HG03571 (cell line): ENCODE measurements at regions not wholly inside any gene's neighbourhood (a gene's known extent, or its start where the extent isn't known, plus 50 kb on each side); places are given as distances from the start of the nearest gene placed in this dataset.
"Not testable (repeated sequence)": the region's sequence is repeated elsewhere in the genome, so short reads cannot be mapped to it uniquely, and the experiment has no call there.

ENCODE experiments used
- ATAC-seq: cut with Tn5 transposase; IDR thresholded peaks from one replicate; pipeline ENCODE4 v1.9.1; 2021; ENCODE audit not compliant: unreplicated experiment

DNA sequence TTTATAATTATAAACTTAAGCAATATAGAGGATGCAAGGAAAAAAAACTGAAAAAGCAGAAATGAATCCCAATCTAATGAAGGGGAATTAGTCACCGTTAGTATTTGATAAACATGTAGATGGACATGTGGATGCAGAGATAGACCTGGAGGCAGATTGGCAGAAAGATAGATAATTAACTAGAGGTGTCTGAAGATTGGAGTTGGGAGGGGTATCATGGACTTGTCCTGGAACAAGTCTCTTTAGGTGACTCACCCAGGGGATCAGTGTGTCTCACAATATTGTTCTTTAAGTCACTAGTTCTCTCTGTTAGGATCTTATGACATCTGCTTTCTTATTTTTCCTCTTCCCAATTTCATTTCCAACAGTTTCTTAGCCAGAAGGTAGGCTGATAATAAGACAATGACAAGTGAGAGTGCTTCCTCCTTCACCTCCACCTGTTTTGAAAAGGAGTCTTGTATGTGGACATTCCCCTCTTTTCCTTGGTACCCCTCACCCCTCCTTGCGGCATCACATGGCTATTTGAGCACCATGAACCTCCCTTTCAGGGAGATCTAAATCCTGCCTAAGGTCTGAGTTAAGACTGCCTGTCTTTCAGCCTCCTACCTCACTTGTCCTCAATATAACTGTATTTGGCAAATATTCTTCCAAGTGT lies 987.7 kb downstream of the TSN start:
- ATAC-seq: no peak

DNA sequence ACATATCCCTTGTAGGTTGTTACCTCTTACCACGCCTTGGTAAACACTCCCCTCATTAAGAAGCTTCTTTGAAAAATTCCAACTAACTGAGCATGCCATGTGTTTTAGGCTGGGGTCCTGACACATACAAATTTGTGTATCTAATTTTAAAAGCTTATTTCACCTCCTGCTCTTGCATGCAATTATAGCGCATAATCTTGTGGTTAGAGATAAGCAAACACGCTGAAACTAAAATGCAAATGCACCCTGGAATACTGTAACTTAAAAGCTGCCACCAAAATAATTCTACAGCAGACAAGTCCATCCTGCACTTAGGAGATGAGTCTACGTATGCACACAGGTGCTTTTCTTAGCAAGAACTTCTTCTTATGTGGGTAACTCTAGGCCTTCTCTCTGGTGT lies 990.2 kb downstream of the TSN start:
- no peak for ATAC-seq

DNA sequence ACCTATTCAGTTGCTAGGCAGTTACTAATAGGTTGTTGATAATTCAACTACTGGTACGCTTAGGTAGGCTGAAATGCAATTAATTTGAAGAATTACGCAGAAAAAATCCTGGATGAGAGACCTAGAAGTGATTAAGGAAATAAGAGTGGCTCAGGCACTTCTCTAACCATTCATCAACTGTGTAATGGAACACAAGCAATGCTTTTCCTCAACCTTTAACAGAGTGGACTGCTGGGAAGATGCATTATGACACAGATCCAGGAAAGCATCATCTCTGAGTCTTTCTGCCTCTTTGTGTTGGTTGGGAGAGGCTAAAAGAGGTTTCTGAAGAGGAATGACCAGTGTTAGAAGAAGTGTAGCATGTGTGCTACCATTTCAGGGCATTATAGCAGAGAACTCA lies 992.2 kb downstream of the TSN start:
- ATAC-seq: no peak

DNA sequence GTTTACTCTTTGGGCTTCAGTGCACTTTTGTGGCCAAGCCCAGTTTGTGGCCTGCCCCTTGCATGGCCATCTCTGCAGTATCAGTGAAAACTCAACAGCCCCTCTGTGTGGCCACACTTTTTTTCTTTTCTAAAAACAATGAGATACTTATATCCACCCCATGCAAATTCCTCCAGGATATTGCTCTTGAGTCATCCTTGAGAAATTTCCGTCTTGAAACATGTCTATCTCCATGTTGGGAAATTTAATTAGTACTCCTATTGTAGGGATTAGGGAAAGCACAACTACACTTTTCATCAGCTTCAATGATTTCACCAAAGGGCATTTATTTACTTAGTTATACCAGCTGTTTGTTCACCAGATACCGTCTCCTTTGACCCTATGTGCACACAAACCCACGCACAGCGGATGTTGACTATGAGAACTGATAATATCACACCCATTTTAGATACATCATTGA lies 993.1 kb downstream of the TSN start:
- ATAC-seq: no peak

DNA sequence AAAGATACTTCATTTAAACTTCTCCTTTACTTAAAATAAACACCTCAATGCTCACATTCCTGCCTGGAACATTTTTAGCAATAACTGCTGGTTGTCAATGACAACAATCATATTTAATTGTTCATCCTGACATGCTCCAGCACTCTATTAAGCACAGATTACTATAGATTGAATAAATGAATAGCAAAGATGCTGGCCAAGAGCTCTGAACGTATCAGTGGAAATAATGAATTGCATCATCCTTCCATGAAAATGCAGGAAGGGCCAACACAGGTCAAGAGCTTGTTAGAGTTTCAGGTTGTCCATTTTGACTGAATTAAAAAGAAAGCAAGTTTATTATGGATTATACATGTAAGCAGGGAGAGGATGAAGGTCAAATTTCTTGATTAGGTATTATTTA lies 994.0 kb downstream of the TSN start:
- no peak for ATAC-seq

DNA sequence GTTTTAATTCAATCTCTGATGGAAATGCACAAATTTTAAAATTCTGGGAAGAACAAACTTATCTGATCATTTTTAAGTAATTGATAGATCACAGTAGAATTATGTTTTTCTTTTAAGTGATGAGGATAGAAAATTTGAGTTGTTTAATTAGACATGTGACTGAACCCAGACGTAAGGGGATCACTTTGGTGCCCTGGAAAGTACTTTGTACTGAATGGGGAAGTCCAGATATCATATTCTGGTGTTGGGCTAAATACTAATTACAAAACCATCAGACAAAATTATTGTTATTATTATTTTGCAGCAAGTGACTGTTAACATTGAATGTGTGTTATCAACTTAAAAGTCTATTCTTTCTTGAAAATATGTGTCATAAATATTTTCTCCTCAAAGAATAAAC lies 994.6 kb downstream of the TSN start:
- no peak for ATAC-seq

DNA sequence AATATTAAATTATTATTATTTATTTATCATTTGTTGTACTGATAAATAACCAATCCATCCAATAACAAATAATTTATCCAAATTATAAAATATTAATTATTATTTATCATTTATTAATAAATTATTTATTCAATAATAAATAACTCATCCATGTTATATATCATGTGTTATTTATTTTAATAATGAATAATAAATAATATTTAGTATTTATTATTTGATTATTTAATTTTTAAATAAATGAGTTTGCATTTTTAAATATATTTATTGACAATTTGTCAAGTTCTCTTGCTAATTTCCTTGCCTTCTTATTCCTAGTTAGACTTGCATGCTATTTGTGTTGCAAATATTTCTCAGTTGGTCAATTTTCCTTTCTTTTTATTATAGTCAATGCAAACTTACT lies 995.4 kb downstream of the TSN start:
- ATAC-seq: no peak

DNA sequence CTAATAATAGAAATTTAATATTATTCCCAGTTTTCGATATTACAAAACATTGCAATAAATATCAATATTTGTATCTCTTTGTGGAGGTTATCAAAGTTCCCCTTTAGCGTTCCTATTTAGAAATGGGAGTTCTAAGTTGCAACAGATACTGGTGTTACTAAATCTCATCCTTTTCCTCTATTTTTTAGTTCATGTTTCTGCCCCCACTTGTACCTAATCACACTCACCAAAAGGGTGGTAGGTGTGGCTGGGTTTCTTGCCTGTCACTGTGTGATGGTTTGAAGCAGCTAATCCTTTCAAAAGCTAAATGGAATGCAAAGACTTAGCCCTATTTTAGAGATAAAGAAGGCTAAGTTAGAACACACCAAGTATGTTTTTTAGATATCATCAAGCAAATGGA lies 997.9 kb downstream of the TSN start:
- ATAC-seq: no peak

DNA sequence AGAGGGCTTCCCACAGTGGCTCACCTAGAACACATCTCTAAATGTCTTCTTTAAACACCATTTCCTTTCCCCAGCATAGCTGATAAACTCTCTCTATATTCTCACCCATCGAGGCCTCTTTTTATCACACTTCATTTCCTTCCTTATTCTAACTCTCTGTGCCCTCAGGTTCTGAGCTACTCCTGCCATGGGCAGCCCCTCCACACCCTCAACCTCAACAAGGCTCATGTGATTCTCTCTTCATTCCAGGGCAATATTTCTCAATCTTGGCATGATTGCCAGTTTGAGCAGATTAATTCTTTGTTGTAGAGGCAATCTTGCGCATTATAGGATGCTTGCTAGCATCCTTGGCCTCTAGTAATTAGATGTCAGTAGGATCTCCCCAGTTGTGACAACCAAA lies 999.1 kb downstream of the TSN start:
- no peak for ATAC-seq

DNA sequence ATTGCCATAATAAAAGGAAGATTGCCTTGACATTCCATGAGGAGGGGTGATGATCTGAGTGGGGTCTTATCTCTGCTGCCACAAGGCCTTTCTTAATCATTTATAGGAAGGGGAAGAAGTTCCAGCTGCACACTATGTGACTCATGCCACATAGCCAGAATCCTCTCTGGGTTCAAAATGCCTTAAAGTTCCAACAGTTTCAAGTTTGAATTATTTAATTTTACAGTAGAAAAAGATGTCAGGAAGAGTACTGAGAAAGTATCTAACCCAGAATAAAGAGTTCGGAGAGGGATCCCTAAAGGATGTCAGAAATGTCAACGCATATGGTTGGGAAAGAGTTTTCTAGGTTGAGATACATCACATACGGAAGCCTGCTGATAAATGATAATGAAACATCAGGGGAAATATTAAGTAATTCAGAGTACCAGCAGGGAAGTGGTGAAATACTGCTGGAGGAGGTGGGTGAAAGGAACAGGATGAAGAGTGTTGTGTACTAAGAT lies 999.9 kb downstream of the TSN start:
- no peak for ATAC-seq

DNA sequence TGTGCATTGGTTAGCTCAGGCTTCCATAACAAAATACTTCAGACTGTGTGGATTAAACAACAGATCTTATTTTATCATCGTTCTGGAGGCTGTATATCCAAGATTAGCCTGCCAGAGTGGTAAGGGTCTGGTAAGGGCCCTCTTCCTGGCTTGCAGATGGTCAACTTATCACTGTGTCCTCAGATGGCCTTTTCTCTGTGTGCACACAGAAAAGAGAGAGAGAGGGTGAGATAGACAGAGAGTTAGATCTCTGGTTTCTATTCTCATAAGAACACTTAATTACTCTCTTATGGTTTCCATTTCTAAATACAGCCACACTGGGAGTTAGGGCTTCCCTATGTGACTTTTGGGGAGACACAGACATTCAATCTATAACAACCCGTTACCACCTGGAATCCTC lies 1003.5 kb downstream of the TSN start:
- no peak for ATAC-seq

DNA sequence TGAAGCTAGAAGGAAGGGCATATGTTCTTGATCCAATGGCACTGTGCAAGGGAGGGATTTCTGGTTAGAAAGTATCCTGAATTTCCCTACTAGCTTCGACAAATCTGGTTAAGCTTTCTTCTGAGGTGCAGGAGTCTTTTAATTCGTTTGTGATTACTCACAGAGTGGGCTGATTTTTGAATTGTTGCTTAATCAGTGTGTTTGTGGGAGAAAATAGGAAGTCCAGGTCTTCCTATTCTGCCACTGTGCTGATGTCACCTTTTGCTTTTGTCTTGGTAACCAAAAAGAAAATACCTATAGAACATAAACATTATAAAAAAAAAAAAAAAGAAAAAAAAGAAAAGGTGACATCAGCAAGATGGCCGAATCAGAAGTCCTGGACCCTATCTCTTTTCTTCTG lies 1008.6 kb downstream of the TSN start:
- no peak for ATAC-seq

DNA sequence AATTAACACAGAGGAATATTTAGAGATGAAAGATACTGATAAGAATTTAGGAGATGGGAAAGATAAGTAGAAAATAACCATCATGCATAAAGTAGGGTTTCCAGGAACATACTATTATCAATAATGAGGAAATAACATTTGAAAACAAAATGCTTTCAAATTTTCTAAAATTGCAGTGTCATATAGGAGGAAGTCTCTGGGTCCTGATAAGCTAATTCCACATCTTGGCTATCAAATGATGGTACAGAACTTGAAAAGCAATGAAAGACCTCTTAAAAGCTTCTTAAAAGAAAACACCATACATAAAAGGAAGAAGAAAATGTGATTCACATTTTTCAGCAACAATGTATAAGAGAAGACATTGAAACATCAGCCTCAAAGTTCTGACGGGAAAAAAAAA lies 1024.8 kb downstream of the TSN start:
- no peak for ATAC-seq

DNA sequence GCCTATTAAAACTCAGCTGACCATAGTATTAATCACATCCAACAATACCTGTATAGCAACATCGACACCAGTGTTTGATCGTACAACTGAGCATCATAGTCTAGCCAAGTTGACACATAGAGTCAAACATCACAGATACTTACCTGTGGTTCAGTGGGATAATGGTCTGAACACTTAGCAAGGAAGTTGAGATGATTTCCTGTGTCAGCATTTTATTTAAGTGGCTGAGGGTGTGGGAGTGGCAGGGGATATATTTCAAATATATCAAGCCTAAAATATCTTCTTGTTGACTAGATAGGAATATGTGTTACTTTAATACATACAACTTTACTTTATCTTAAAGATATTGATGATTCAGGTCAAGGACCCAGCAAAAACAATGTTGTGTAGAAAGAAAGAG lies 1038.6 kb downstream of the TSN start:
- no peak for ATAC-seq

DNA sequence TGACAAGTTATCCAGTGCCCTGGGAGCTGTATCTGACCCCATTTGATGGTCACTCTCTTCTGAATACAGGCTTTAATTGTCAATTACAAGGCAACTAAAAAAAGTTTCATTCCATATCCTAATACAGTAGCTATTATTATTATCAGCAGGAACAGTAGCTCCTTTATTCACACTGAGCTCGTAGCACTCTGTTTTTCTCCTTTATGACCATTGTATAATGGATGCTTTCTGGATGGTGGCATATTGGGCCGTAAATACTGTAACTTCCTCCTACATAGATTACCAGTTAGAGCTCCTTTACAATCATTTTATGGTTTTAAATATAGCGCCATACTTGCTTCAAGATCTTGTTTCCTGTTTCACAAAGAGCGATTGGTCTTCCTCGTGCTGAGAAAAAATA lies 1040.3 kb downstream of the TSN start:
- no peak for ATAC-seq

DNA sequence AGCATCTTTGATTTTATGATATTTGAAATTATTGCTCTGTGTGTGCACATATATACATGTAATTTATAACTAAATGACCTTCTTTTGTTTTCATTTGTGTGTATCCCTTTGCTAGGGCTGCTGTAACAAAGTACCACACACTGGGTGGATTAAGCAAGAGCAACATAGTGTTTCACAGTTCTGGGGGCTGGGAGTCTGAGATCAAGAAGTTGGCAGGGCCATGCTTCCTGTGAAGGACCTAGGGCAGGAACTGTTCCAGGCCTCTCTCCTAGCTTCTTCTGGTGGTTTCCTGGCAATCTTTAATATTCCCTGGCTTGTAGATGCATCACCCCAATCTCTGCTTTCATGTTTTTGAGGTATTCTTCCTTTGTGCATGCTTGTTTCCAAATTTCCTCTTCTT lies 1043.9 kb downstream of the TSN start:
- no peak for ATAC-seq

DNA sequence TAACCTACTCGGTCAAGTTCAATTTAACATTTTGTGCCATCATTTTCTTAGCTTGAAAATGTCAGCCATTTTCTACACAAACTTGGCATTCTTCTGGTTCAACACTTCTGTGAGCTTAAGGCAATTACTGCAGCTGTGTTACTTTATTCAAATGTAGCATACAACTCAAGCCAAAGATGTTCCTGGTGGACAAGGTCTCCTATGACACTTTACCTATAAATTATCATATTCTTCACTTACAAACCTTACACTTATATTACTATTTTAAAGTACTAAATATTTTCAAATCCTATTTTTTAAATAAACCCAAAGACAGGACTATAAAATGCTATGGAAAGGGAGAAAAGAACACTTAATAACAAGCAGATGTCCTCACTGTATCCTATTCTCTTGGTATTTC lies 1045.3 kb downstream of the TSN start:
- ATAC-seq: no peak

DNA sequence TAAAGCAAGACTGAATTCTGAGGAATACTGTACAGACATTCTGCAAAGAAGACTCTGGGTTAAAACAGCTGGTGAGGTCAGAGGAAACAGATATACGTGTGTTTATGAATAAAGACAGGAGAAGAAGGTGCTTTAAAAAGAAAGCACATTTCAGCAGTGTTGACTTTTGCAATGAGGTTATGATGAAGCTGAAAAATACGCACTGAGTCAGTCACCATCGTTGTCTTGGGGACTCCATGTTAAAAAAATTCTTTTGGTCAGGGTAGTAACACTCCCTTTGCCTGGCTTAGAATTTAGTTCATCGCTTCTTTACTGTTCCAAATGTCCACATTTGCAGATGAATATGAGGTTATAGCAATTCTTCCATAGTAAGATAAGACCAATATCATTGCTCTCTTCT lies 1049.0 kb downstream of the TSN start:
- ATAC-seq: no peak

DNA sequence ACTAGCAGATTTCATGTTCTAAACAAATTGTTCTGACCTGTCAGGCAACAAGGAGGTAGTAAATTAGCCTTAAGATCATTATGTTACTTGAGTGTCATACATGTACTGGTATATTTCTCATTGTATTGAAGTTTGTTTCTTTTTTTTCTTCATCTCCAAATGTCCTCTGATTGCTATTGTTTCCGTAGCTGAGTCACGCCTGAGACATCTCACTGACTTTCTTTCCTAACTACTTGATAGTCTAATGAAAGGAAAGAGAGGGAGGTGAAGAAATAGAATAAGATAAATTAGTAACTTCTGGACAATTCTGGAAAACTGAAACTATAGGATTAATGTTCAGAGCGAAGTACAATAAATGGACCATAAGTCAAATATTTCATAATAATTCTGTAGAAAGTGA lies 1049.9 kb downstream of the TSN start:
- ATAC-seq: no peak

DNA sequence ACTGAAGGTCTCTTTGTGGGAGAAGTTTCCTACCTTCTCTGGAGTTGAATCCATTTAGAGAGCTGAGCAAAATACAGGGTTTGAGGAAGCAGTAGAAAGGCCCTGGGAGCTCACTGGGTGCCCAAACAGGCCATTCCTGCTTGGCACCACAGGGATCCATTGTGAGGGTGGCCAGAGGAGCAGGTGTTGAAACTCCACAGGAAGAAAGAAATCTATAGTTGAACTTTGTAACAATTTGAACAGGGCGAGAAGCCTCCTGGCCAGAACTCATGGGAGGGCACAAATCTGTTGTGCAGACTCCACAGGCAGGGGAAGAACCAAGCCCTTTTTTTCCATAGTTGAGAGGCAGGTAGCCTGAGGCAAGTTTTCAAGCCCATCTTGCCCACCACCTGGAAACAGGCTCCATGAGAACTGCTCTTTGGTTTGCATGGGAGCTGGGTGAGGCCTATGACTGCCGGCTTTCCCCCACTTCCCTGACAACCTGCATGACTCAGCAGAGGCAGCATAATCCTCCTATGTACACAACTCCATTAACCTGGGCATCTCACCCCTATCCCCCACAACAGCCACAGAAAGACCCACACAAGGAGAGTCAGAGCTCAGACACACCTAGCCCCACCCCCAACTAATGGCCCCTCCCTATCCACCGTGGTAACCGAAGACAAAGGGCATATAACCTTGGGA lies 1053.0 kb downstream of the TSN start:
- no peak for ATAC-seq

DNA sequence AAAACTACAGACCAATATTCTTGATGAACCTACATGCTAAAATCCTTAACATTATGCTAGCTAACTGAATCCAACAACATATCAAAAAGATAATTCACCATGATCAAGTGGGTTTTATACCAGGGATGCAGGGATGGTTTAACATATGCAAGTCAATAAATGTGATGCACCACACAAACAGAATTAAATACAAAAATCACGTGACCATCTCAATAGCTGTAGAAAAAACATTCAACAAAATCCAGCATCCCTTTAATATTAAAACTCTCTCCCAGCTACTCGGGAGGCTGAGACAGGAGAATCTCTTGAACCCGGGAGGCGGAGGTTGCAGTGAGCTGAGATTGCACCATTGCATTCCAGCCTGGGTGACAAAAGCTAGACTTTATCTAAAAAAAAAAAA lies 1056.8 kb downstream of the TSN start:
- ATAC-seq: not testable (repeated sequence)

DNA sequence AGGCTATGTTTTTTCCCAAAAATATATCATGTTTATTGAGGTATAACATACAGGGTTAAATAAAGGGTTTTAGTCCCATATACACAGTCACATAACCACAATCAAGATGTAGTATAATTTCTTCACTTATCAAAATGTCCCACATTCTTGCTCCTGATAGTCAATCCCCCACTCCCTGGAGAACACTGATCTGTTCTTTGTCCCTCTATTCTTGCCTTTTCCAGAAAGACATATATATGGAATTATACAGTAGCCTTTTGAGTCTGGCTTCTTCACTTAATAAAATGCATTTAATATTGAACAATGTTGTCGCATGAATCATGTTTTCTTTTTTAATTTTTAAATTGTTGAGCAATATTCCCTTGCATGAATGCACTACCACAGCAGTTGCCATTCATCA lies 1059.7 kb downstream of the TSN start:
- no peak for ATAC-seq

DNA sequence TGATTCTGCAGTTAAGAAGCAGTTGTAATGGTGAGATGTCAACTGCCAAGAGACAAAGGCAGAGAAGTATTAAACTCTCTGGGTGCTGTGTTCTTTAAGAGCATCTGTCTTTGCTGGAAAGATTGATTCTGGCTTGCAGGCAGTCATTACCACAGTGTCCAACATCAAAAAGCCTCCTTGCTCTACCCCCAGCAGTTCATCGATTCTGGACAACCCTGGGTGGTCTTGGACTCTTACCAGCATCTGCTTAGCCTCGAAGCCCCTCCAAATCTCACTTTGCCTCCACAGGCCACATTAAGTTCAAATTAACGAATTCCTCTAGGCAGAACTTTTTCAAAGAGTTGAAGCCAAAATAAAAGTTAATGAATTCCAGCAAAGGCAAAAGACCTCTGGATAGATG lies 1061.4 kb downstream of the TSN start:
- ATAC-seq: no peak
